HepG2 (cell line): ENCODE measurements at regions not wholly inside any gene's neighbourhood (a gene's known extent, or its start where the extent isn't known, plus 50 kb on each side); places are given as distances from the start of the nearest gene placed in this dataset.

Source experiments
- ATAC-seq: fragments of 200-7000 bp; cut with Tn5 transposase; 3 replicates; pipeline ENCODE4 v1.9.1; 2020; ENCODE audit warnings: mild to moderate bottlenecking, moderate library complexity
- BruUV-seq: library from RNA; stranded (reverse); fragments of 400-500 nt; replicated peaks from 2 replicates; lab custom pipeline; 2021; lab: Mats Ljungman, UMichigan
- CTCF ChIA-PET: fragments of 300-600 bp; formaldehyde crosslinking; extraction: SDS; loops from one replicate; lab custom pipeline; 2021; ENCODE audit warnings: low total read pairs, inconsistent platforms, low intra/inter-chr PET ratio; lab: Yijun Ruan, JAX
- POLR2A ChIA-PET: fragments of 350-600 bp; sonication (Branson Sonifier 250); formaldehyde crosslinking; loops from one replicate; lab custom pipeline; 2020; ENCODE audit warnings: antibody characterized with exemption, inconsistent platforms; lab: Yijun Ruan, JAX
- DNase-seq: peaks from one replicate; pipeline ENCODE4 v3.0.0-alpha.2; 2015; ENCODE audit warnings: low spot score
- FAIRE-seq: peaks from 3 replicates; lab custom pipeline; 2011; peaks lifted over from hg19 to GRCh38; lab: Jason Lieb, UNC
- H2AFZ ChIP-seq: one replicate; pipeline ENCODE4 v1.6.1; 2011; ENCODE audit warnings: low read length, inconsistent platforms
- H3K27ac ChIP-seq: fragments of 300-600 bp; 3 replicates; pipeline ENCODE4 v1.8.0; 2011; ENCODE audit warnings: mixed run types, mild to moderate bottlenecking, mixed read lengths, low read length, inconsistent platforms; ENCODE audit not compliant: insufficient read depth; ENCODE audit errors: extremely low read length
- H3K27me3 ChIP-seq, 2 experiments: fragments of 200-600 bp in 1 of 2; 2 replicates in 1 of 2; 3 replicates in 1 of 2; pipeline versions ENCODE4 v1.6.0 to v1.8.0; 2011; ENCODE audit warnings: low read length in 2 of 2, mild to moderate bottlenecking in 2 of 2, moderate library complexity in 2 of 2, inconsistent platforms in 1 of 2; ENCODE audit not compliant: insufficient read depth in 2 of 2, control insufficient read depth in 1 of 2
- H3K36me3 ChIP-seq, 2 experiments: fragments of 200-600 bp in 1 of 2; replicated peaks in 1 of 2; 2 replicates in 1 of 2; 3 replicates in 1 of 2; pipeline versions ENCODE4 v1.5.1 to v1.8.0; 2011; ENCODE audit warnings: low read length in 2 of 2, inconsistent platforms in 1 of 2; ENCODE audit not compliant: insufficient read depth in 2 of 2, control insufficient read depth in 1 of 2
- H3K4me1 ChIP-seq: 2 replicates; pipeline ENCODE4 v1.5.1; 2012; ENCODE audit warnings: low read length, inconsistent platforms; ENCODE audit not compliant: insufficient read depth
- H3K4me2 ChIP-seq: 2 replicates; pipeline ENCODE4 v1.6.0; 2011; ENCODE audit warnings: low read depth, low read length, inconsistent platforms
- H3K4me3 ChIP-seq, 3 experiments: fragments of 200-600 bp in 1 of 3; sonication (generic), shearing (Covaris generic) in 1 of 3; replicated peaks in 1 of 3; 2 replicates each; pipeline ENCODE4 v1.5.1; 2011 to 2016; ENCODE audit warnings: low read length in 3 of 3, inconsistent platforms in 2 of 3, low read depth in 2 of 3, mild to moderate bottlenecking in 2 of 3, control low read depth in 1 of 3, mixed read lengths in 1 of 3; ENCODE audit not compliant: insufficient read depth in 1 of 3
- H3K79me2 ChIP-seq: one replicate; pipeline ENCODE4 v1.6.1; 2011; ENCODE audit warnings: low read length, inconsistent platforms; ENCODE audit not compliant: insufficient read depth
- H3K9ac ChIP-seq: 2 replicates; pipeline ENCODE4 v1.6.0; 2011; ENCODE audit warnings: mild to moderate bottlenecking, low read depth, low read length, inconsistent platforms; ENCODE audit not compliant: insufficient read depth
- H3K9me3 ChIP-seq: 2 replicates; pipeline ENCODE4 v1.5.1; 2012; ENCODE audit warnings: mild to moderate bottlenecking, low read length
- H4K20me1 ChIP-seq: 2 replicates; pipeline ENCODE4 v1.6.0; 2011; ENCODE audit warnings: inconsistent platforms, mild to moderate bottlenecking, low read length, moderate library complexity; ENCODE audit not compliant: insufficient read depth
- ARNT2 ChIP-seq: sonication (generic); formaldehyde crosslinking; IDR thresholded peaks from 2 replicates; pipeline ENCODE4 v1.8.0; 2022; ENCODE audit warnings: mild to moderate bottlenecking, low read depth, missing genetic modification reagents, moderate library complexity
- CBX5 ChIP-seq: sonication (generic); formaldehyde crosslinking; IDR thresholded peaks from 2 replicates; pipeline ENCODE4 v1.4.0; 2020; ENCODE audit warnings: missing genetic modification reagents, borderline replicate concordance
- JARID2 ChIP-seq: sonication (generic); formaldehyde crosslinking; IDR thresholded peaks from 2 replicates; pipeline ENCODE4 v1.8.1; 2023; ENCODE audit warnings: missing genetic modification reagents, inconsistent platforms; ENCODE audit not compliant: insufficient replicate concordance
- NFE2L1 ChIP-seq: sonication (generic); formaldehyde crosslinking; IDR thresholded peaks from 2 replicates; pipeline ENCODE4 v1.4.0; 2020; ENCODE audit warnings: missing genetic modification reagents, mild to moderate bottlenecking, borderline replicate concordance
- SP5 ChIP-seq: IDR thresholded peaks from 2 replicates; pipeline ENCODE4 v1.6.1; 2016; ENCODE audit warnings: low read depth, borderline replicate concordance
- THAP11 ChIP-seq: IDR thresholded peaks from 2 replicates; pipeline ENCODE4 v1.6.1; 2016; ENCODE audit warnings: missing biosample characterization, missing genetic modification reagents
- TOE1 ChIP-seq: sonication (generic); formaldehyde crosslinking; IDR thresholded peaks from 2 replicates; pipeline ENCODE4 v1.4.0; 2020; ENCODE audit warnings: mild to moderate bottlenecking, missing genetic modification reagents
- ZC3H13 ChIP-seq: sonication (generic); formaldehyde crosslinking; IDR thresholded peaks from 2 replicates; pipeline ENCODE4 v1.8.1; 2023; ENCODE audit warnings: mild to moderate bottlenecking, missing genetic modification reagents, moderate library complexity
- ZNF350 ChIP-seq: sonication (generic); formaldehyde crosslinking; IDR thresholded peaks from 2 replicates; pipeline ENCODE4 v1.4.0; 2020; ENCODE audit warnings: mild to moderate bottlenecking, low read depth, missing genetic modification reagents, borderline replicate concordance
- in situ Hi-C: cut with HindIII; loops from 2 replicates; pipeline ENCODE4 v1.10.0; 2017; ENCODE audit warnings: low pct_unique_long_range_greater_than_20kb; ENCODE audit not compliant: extremely low pct_ligation_motif_present
- intact Hi-C: fragments of 100-400 bp; cut with micrococcal nuclease; formaldehyde crosslinking; loops from one replicate; pipeline ENCODE4 v1.10.0; 2022; ENCODE audit not compliant: unreplicated experiment
- TF ChIP-seq, protein P1 (sequence below): sonication (generic); formaldehyde crosslinking; IDR thresholded peaks from 2 replicates; pipeline ENCODE4 v1.9.0; 2021; ENCODE audit warnings: missing genetic modification reagents, borderline replicate concordance
- TF ChIP-seq, protein P2 (sequence below): sonication (generic); formaldehyde crosslinking; IDR thresholded peaks from 2 replicates; pipeline ENCODE4 v1.5.0; 2020; ENCODE audit warnings: missing genetic modification reagents
- TF ChIP-seq, protein P3 (sequence below): fragments of 450-650 bp; IDR thresholded peaks from 2 replicates; pipeline ENCODE4 v1.6.1; 2017

DNA sequence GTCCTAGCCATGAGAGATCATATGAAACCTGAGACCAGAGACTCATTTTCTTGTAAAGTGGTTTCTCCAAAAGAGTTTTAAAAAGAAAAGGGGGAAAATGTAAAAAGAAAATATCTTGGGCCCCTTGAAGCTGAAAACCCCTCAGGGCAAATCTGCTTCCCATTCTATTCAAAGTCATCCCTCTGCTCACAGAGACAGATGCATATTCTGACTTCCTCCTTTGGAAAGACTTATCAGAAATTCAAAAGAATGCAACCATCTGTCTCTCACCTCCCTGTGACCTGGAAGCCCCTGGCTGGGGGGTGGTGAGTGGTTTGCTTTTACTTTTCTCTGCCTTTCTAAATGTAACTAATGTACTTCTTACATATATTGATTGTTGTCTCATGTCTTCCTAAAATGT is 1154.8 kb downstream of the NSUN3 start:
- BruUV-seq, result no TSS peak
- Histone ChIP-seq H3K36me3 (no peaks in the 10 kb centered on the region), H3K27ac (no peak overlapping the region), H3K4me3 (no peak overlapping the region), H3K9me3 (0 out of 2 replicates have a peak, but pooled peaks cover 10% of the 10 kb centered on the region), H3K4me2 (no peak overlapping the region), H3K79me2 (no peaks in the 10 kb centered on the region), H3K4me1 (no peaks in the 10 kb centered on the region), H4K20me1 (no peaks in the 10 kb centered on the region), H2AFZ (no peak overlapping the region), H3K27me3 (no peaks in the 10 kb centered on the region), H3K9ac (no peak overlapping the region)
- ATAC-seq (no peak), FAIRE-seq (no peak), DNase-seq (no peak)
- CTCF ChIA-PET, result no interaction called here
- intact Hi-C loops, result no loop called here
- POLR2A ChIA-PET, result no interaction called here
- TF ChIP-seq JARID2 (CRISPR knock-in tag), result no peak
- TF ChIP-seq CBX5 (CRISPR knock-in tag), result no peak
- TF ChIP-seq, protein P1, sequence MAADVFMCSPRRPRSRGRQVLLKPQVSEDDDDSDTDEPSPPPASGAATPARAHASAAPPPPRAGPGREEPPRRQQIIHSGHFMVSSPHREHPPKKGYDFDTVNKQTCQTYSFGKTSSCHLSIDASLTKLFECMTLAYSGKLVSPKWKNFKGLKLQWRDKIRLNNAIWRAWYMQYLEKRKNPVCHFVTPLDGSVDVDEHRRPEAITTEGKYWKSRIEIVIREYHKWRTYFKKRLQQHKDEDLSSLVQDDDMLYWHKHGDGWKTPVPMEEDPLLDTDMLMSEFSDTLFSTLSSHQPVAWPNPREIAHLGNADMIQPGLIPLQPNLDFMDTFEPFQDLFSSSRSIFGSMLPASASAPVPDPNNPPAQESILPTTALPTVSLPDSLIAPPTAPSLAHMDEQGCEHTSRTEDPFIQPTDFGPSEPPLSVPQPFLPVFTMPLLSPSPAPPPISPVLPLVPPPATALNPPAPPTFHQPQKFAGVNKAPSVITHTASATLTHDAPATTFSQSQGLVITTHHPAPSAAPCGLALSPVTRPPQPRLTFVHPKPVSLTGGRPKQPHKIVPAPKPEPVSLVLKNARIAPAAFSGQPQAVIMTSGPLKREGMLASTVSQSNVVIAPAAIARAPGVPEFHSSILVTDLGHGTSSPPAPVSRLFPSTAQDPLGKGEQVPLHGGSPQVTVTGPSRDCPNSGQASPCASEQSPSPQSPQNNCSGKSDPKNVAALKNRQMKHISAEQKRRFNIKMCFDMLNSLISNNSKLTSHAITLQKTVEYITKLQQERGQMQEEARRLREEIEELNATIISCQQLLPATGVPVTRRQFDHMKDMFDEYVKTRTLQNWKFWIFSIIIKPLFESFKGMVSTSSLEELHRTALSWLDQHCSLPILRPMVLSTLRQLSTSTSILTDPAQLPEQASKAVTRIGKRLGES (CRISPR knock-in tag), result no peak
- TF ChIP-seq, protein P2, sequence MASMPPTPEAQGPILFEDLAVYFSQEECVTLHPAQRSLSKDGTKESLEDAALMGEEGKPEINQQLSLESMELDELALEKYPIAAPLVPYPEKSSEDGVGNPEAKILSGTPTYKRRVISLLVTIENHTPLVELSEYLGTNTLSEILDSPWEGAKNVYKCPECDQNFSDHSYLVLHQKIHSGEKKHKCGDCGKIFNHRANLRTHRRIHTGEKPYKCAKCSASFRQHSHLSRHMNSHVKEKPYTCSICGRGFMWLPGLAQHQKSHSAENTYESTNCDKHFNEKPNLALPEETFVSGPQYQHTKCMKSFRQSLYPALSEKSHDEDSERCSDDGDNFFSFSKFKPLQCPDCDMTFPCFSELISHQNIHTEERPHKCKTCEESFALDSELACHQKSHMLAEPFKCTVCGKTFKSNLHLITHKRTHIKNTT, result no peak
- TF ChIP-seq ZC3H13 (CRISPR knock-in tag), result no peak
- TF ChIP-seq ZNF350 (CRISPR knock-in tag), result no peak
- no peak for TF ChIP-seq SP5 (CRISPR knock-in tag)
- no peak for TF ChIP-seq ARNT2 (CRISPR knock-in tag)
- TF ChIP-seq, protein P3, sequence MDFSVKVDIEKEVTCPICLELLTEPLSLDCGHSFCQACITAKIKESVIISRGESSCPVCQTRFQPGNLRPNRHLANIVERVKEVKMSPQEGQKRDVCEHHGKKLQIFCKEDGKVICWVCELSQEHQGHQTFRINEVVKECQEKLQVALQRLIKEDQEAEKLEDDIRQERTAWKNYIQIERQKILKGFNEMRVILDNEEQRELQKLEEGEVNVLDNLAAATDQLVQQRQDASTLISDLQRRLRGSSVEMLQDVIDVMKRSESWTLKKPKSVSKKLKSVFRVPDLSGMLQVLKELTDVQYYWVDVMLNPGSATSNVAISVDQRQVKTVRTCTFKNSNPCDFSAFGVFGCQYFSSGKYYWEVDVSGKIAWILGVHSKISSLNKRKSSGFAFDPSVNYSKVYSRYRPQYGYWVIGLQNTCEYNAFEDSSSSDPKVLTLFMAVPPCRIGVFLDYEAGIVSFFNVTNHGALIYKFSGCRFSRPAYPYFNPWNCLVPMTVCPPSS, result no peak
- TF ChIP-seq TOE1, result no peak
- no peak for TF ChIP-seq THAP11 (CRISPR knock-in tag)
- TF ChIP-seq NFE2L1 (CRISPR knock-in tag), result no peak
- in situ Hi-C loops, result no loop called here
